GM23248 (cell line): ENCODE measurements at regions not wholly inside any gene's neighbourhood (a gene's known extent, or its start where the extent isn't known, plus 50 kb on each side); places are given as distances from the start of the nearest gene placed in this dataset.
"Not testable (repeated sequence)": the region's sequence is repeated elsewhere in the genome, so short reads cannot be mapped to it uniquely, and the experiment has no call there.

Source experiments
- DNase-seq: peaks from one replicate; pipeline ENCODE4 v3.0.0-alpha.2; 2015
- H2AFZ ChIP-seq: fragments of 200-600 bp; sonication (generic); 2 replicates; pipeline ENCODE4 v1.6.1; 2016; ENCODE audit warnings: antibody characterized with exemption
- H3F3A ChIP-seq: fragments of 200-600 bp; sonication (generic); 2 replicates; pipeline ENCODE4 v1.6.1; 2016; ENCODE audit warnings: mild to moderate bottlenecking, antibody characterized with exemption, mixed run types; ENCODE audit not compliant: insufficient read depth
- H3K27ac ChIP-seq: fragments of 200-600 bp; sonication (generic); 2 replicates; pipeline ENCODE4 v1.5.1; 2016; ENCODE audit warnings: mild to moderate bottlenecking
- H3K27me3 ChIP-seq: fragments of 200-600 bp; sonication (generic); replicated peaks from 2 replicates; pipeline ENCODE4 v1.6.1; 2016; ENCODE audit warnings: mild to moderate bottlenecking; ENCODE audit not compliant: insufficient read depth
- H3K36me3 ChIP-seq: fragments of 200-600 bp; sonication (generic); 2 replicates; pipeline ENCODE4 v1.6.1; 2016; ENCODE audit warnings: low read depth, mild to moderate bottlenecking
- H3K4me1 ChIP-seq: fragments of 200-600 bp; sonication (generic); 2 replicates; pipeline ENCODE4 v1.6.1; 2016; ENCODE audit warnings: mild to moderate bottlenecking; ENCODE audit not compliant: insufficient read depth
- H3K4me2 ChIP-seq: fragments of 200-600 bp; sonication (generic); one replicate; pipeline ENCODE4 v1.6.1; 2016; ENCODE audit warnings: mild to moderate bottlenecking; ENCODE audit not compliant: unreplicated experiment
- H3K4me3 ChIP-seq: fragments of 200-600 bp; sonication (generic); 2 replicates; pipeline ENCODE4 v1.5.1; 2016; ENCODE audit warnings: mild to moderate bottlenecking
- H3K79me2 ChIP-seq: fragments of 200-600 bp; sonication (generic); 2 replicates; pipeline ENCODE4 v1.6.1; 2016; ENCODE audit warnings: mild to moderate bottlenecking; ENCODE audit not compliant: insufficient read depth
- H3K9ac ChIP-seq: fragments of 200-600 bp; sonication (generic); 2 replicates; pipeline ENCODE4 v1.6.1; 2016; ENCODE audit warnings: mild to moderate bottlenecking
- H3K9me2 ChIP-seq: fragments of 200-600 bp; sonication (generic); 2 replicates; pipeline ENCODE4 v1.6.1; 2016; ENCODE audit warnings: mixed run types, mild to moderate bottlenecking, moderate library complexity; ENCODE audit not compliant: insufficient read depth
- H3K9me3 ChIP-seq: fragments of 200-600 bp; sonication (generic); one replicate; pipeline ENCODE4 v1.6.1; 2017; ENCODE audit warnings: low read depth
- H4K20me1 ChIP-seq: fragments of 200-600 bp; sonication (generic); 2 replicates; pipeline ENCODE4 v1.6.0; 2016; ENCODE audit not compliant: insufficient read depth
- EZH2 ChIP-seq: fragments of 200-600 bp; sonication (generic); IDR thresholded peaks from 2 replicates; pipeline ENCODE4 v1.6.1; 2018; ENCODE audit warnings: antibody characterized with exemption, mild to moderate bottlenecking; ENCODE audit not compliant: insufficient read depth, poor library complexity, severe bottlenecking
- EZH2phosphoT487 ChIP-seq: fragments of 200-600 bp; sonication (generic); IDR thresholded peaks from 2 replicates; pipeline ENCODE4 v1.6.1; 2018; ENCODE audit warnings: antibody characterized with exemption, moderate library complexity, mild to moderate bottlenecking, low read depth; ENCODE audit not compliant: insufficient read depth
- WGBS, 2 experiments: methylation state at CpG; one replicate each; pipeline ENCODE4 v1.1.6; 2015 to 2017; ENCODE audit warnings: low lambda C conversion rate in 2 of 2, low coverage in 1 of 2; ENCODE audit errors: missing lambda C conversion rate in 2 of 2; 5-methylcytosine and 5-hydroxymethylcytosine counted together
- in situ Hi-C: fragments of 300-500 bp; cut with MboI; formaldehyde crosslinking; loops from 2 replicates; pipeline ENCODE4 v1.15.0; 2020

DNA sequence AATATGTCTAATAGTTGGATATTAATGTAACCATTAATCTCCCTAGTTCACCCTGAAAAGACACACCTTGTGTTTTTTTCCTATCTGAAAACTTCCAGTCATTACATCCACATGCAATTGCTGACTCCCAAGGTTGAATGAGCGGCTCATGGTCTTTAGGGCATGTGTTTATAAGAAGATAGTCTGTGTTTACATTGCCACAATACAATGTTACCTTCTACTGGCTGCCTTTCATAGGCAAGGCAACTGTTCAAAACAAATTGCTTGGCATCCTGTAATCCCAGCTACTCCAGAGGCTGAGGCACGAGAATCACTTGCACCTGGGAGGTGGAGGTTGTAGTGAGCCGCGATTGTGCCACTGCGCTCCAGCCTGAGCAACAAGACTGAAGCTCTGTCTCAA is 52.6 kb upstream of the GPCPD1 start:
- H3K27me3 ChIP-seq, result 0 out of 2 replicates have a peak, but pooled peaks cover 2% of the 10 kb centered on the region
- DNase-seq, result no peak
- TF ChIP-seq EZH2, result no peak
- TF ChIP-seq EZH2phosphoT487, result no peak
- no peak overlapping the region for H2AFZ ChIP-seq
- no peak overlapping the region for H3K4me3 ChIP-seq
- peaks cover 20% of the 10 kb centered on the region for H3K4me1 ChIP-seq
- no peak overlapping the region for H3K27ac ChIP-seq
- no peaks in the 10 kb centered on the region for H3K79me2 ChIP-seq
- H3K9me3 ChIP-seq, result no peaks in the 10 kb centered on the region
- H3K36me3 ChIP-seq, result no peaks in the 10 kb centered on the region
- H3K4me2 ChIP-seq, result no peak overlapping the region
- H4K20me1 ChIP-seq, result no peaks in the 10 kb centered on the region
- H3K9me2 ChIP-seq, result no peaks in the 10 kb centered on the region
- in situ Hi-C loops, result no loop called here
- H3K9ac ChIP-seq, result no peak overlapping the region
- 81 to 83% methylated on average over 5 of the region's 5 CpGs for WGBS, 2 experiments
- peaks cover 3% of the 10 kb centered on the region; the same call in 1 of the 2 replicates for H3F3A ChIP-seq

DNA sequence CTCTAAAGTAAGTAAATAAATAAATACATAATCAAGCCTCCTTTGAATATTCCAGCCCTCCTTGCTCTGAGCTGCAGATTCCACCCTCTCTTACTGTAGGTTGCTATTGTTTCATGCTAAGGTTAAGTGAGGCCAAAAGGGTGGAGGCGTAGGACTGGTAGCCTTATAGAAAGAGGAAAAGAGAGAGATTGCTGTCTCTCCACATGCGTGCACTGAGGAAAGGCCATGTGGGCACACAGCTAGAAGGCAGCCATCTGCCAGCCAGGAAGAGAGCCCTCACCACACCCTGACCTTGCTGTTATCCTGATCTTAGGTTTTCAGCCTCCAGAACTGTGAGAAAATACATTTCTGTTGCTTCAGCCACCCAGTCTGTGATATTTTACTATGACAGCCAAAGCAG is 52.0 kb upstream of the GPCPD1 start:
- Histone ChIP-seq H3K4me2 (no peak overlapping the region), H3K36me3 (no peaks in the 10 kb centered on the region), H3K27me3 (no peaks in the 10 kb centered on the region), H3K79me2 (no peaks in the 10 kb centered on the region), H3K27ac (no peak overlapping the region), H3K4me1 (peaks cover 26% of the 10 kb centered on the region), H3K4me3 (no peak overlapping the region), H3K9me3 (no peaks in the 10 kb centered on the region), H3K9me2 (no peaks in the 10 kb centered on the region), H3F3A (peaks cover 8% of the 10 kb centered on the region; the same call in 1 of the 2 replicates), H3K9ac (no peak overlapping the region), H2AFZ (no peak overlapping the region), H4K20me1 (no peaks in the 10 kb centered on the region)
- 78 to 80% methylated on average over 2 of the region's 2 CpGs for WGBS, 2 experiments
- TF ChIP-seq EZH2phosphoT487, result no peak
- no peak for TF ChIP-seq EZH2
- in situ Hi-C loops, result no loop called here
- DNase-seq, result no peak

DNA sequence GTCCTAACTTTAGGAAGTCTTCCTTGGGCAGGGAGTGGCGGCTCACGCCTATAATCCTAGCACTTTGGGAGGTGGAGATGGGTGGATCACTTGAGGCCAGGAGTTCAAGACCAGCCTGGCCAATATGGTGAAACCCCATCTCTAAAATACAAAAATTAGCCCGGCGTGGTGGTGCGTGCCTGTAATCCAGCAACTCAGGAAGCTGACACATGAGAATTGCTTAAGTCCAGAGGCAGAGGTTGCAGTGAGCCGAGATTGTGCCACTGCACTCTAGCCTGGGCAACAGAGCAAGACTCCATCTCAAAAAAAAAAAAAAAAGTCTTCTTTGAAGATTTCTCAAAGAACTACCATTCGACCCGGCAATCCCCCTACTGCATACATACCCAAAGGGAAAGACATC is 50.0 kb upstream of the GPCPD1 start:
- H3K4me3 ChIP-seq, H3K27me3 ChIP-seq, DNase-seq, H2AFZ ChIP-seq, H4K20me1 ChIP-seq, H3K9me3 ChIP-seq, in situ Hi-C loops, H3K9me2 ChIP-seq, H3K9ac ChIP-seq, H3K79me2 ChIP-seq, H3K36me3 ChIP-seq, H3K4me2 ChIP-seq, H3F3A ChIP-seq: not testable (repeated sequence)
- peaks cover 34% of the 10 kb centered on the region for H3K4me1 ChIP-seq
- H3K27ac ChIP-seq, result peak overlapping the region; percentile 87
- 88 to 93% methylated on average over 8 of the region's 8 CpGs for WGBS, 2 experiments
